T-helper 22 cell (primary cell): ENCODE measurements at regions not wholly inside any gene's neighbourhood (a gene's known extent, or its start where the extent isn't known, plus 50 kb on each side); places are given as distances from the start of the nearest gene placed in this dataset.

Experiments used
- DNase-seq: peaks from one replicate; pipeline ENCODE4 v3.0.0-alpha.2; 2020; ENCODE audit warnings: low read depth

DNA sequence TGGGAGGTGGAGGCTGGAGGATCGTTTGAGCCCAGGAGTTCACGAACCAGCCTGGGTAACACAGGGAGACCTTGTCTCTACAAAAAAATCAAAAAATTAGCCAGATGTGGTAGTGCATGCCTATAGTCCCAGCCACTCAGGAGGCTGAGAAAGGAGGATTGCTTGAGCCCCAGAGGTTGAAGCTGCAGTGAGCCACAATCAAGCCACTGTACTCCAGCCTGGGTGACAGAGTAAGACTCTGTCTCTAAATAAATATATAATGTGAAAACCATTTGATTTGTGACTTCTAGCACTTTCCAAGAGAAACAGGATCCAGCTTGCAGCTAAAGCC lies 459.1 kb downstream of the SOX9 start:
- no peak for DNase-seq

DNA sequence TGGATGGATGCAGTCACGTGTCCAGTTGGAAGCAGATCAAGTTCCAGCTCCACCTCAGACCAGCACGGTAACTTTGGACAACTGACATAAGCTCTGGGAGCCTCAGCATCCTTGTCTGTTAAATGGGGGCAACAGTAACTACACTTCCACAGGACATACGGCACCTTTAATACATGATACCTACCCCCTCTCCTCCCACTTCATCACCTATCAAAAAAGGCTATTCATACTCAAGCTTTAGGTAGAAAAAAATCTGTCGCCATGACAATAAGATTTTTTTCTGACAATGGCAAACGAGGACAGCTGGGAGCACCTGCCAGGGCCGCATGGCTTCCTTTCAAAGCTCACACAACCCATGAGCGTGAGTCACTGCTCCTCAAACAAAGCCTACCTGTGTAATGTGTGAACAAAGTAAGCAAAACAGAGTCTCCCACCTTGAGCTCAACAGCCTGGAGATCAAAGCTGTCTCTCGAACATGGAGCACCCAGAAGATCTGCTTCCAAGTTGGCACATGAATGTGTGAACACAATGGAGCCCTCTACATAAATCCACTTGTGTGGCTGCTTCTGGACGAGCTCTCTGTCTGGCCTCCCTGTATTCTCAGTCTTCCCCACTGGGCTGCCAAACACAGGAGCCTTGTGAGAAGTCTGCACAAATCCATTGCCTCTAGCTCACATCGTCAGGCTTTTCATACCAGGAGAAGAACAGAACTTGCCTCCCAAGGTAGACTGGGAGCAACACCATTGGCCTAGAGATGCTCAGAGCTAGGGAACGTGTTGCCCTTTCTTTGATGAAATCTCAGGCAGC lies 459.7 kb downstream of the SOX9 start:
- DNase-seq = no peak

DNA sequence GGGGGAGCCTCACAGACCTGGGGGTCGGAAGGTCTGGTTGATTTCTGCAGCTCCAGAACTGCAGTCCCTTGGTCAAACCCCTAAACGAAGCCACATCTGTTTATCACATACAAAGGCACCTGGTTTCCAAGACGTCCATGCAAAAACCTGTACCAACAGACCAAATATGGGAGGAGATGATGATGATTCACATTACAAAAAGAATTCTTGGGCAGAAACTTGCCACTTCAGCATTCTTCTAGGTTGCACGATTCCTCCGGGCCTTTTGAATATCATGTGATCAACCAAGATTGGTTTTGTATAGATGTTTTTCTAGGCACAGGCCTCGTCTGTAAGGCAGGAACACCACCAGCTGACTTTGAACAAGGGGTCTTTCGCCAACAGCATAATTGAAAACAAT lies 466.3 kb downstream of the SOX9 start:
- no peak for DNase-seq

DNA sequence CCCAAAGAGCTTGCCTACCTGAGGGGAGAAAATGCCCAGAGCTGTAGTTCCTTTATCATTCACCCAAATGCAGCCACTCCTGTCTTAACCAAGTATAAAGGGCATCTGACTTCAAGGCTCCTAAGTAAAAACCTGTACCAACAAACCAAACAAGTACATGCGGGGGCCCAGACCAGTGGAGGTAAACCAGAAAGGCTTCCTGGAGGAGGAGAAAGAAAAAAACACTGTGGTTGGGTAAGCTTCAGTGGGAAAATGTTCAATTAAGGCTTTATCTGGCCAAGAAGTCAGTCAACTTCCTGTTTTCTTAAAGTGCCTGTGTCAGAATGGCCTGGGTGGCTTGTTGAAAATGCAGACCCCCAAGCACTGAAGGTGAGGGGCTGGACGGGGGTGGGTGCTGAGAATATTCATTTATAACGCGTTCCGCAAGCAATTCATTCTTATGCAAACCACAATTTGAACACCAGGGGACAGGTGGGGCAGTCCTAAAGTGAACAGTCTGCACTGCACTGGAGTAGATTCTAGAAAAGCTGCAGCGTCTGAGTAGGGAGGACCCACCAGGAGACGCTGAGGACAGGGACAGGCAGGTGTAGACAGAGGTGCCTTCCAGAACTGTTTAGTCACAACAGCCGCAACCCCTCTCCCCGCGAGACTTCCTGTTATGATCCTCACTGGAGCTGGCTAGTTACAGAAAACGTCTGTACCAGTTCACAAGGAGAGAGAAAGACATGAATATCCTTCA lies 467.1 kb downstream of the SOX9 start:
- no peak for DNase-seq

DNA sequence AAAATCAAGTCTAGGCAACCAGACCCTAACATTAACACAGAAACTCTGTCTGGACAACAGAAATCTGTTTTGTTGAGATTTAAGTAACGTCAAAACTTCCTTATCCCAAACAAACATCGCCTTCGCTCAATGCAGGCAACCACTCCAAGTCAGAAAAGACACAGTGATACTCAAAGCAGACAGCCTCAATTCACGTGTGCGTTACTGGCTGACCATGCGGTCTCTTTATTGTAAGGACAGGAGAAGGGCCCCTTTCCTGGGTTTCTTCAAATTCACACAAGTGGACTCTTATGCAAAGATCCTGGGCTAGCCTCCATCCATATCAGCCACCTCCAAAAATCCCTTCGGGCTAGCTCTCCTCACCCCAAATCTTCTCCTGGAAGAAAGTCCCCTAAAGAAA lies 467.7 kb downstream of the SOX9 start:
- DNase-seq = no peak

DNA sequence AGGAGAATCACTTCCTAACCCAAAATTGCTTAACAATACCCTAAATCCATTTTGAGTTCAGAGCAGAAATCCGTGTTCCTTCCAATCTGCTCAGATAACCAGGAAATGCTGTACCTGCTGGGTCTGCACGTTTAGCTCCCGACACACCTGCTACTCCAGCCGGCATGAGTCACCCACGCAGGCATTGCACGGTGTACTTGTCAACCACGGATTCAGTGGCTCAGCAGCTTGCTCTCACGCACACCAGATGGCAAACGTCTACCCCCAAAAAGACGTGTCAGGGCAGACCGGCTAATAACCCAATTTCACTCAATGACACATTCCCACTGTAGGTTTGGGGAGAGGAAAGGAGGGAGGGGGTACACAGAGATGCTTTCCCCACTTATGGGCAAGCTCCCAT lies 468.1 kb downstream of the SOX9 start:
- DNase-seq = no peak

DNA sequence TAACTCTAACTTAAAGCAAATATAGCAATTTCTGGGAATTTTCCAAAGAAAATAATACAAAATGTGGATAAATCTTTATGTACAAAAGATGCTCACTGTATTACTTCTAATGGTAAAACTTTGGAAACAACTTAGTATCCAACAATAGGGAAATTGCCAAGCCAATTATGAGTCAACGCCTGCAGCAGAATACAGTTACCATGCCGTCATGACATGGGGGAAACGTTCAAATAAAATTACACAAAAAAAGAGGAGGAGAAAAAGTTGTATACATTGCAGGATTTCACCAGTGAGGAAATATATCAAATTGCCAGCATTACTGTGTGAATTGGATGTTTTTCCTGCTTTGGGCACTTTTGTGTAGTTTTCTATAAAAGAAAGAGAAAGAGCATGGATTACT lies 469.6 kb downstream of the SOX9 start:
- DNase-seq = no peak

DNA sequence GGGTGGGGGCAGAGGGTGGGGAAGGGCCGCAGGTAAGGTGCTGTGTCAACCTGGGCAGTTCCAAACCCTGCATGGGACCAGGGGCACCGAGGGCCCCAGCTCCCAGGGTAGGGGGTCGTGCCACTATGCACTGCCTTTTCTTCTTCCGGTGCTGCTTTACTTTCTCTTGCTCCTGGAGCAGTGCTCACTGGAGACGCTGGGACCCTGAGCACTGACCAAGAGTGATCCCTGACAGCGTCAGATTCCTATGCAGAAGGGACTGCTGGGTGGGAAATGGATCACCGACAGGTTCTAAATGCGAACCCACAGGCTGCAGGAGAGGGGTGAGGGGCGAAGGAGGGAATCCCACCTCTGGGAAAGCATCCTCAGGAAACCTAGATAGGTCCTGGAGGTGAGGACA lies 470.1 kb downstream of the SOX9 start:
- no peak for DNase-seq

DNA sequence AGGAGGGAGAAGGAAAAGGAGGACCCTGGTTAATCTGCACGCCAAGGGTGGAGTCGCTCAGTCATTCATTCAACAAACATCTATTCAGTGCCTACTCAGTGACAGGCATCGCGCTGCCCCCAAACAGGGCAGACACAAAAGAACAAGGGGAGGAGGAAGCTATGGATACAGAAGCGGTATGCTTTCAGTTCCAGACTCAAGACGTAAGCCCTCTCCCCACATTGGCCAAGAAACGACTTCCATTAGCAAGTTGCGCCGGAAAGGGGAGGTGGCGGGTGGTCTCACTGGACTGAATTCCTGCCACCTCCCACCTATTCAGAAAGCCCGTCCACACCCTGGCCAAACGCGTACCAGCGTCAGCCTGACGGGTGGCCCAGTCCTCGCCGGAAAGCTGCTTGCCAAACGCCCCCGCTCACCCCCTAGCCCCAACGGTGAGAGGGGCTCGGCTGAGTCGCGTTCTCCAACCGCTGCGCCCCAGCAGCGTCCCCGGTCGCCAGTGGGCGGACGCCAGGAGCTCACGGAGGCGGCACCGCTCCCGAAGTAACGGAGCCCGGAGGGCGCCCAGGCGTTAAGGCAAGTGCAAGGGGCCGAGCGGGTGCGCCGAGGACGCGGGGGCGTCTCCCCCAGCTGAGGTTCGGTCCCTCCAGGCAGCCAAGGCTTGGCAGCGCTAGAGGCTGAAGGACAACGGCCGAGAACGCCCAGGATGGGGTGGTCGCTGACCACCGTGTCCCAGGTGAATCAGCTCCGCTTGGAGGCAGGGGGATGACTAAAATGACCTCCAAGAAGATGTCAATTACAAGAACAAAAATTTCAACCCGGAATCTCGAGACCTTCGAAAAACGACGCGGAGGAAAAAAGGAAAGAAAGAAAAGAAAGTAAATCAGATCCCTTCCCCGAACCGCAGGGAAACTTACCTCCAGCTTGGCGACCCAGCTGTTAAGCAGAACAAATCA lies 470.7 kb downstream of the SOX9 start:
- no peak for DNase-seq

DNA sequence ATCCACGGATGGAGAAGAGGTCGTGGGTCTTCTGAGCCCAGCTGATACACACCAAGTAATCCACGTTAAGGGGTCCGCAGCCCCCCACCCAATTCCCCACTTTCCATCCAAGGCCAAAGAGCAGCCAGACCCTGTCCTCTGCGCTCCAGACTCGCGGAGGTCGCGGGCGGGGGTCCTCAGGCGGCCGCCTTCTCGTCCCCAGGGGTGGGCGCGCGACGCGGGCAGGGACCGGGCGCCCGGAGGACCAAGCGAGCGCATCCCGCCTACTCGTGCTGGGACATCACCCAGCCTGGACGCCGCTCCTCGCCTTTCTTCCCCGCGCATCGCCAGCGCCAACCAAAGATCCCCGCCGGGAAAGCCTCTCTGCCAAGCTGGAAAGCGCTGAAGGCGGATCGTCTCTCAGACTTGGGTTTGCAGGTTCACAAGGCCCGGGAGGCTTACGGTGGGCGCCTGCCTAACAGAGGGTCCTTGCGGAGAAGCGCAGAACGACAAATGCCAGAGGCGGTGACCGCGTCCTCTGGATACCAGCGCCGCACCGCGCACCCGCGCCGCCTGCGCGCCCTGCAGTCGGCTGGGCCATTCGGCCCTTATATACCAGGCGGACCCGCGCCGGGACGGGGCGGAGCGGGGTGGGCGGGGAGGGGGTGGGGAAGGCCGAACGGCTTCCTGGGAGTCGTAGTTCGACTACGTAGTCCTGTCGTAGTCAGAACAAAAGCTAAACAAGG lies 471.6 kb downstream of the SOX9 start:
- DNase-seq = peak; percentile 40

DNA sequence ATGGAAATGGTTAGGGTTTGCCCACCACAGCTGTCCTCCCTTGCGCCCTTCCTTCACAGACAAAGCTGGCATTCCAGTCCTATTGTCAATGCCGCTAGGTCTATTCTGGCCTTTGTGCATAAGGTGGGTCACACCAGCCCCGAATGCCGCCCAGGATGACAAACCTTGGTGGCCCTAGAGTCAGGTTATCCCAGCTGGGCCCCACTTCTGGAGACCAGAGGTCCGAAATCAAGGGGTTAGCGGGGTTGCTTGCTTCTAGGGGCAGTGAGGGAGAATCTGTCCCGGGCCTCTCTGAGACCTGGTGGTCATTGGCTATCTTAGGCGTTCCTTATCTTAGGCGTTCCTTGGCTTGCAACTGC lies 472.1 kb downstream of the SOX9 start:
- no peak for DNase-seq

DNA sequence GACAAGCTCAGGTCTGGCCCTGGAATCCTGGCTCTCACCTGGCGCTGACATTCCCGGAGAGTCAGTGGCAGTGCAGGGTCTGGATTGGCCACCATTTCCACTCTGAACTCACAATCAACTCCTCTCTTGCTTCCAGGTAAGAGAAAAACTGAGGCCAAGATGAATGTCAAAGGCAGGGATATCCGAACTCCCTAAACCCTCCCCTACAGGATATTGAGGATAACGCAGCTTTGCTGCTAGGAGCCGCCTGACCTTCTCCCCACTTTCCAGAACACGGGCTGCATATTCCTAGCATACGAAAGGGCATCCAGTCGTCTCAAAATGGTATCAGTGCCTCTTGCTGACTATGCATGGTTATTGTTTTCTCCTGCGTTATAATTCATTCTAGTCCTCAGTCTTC lies 473.4 kb downstream of the SOX9 start:
- DNase-seq = no peak
